ENCODE measurements at regions not wholly inside any gene's neighbourhood (a gene's known extent, or its start where the extent isn't known, plus 50 kb on each side); places are given as distances from the start of the nearest gene placed in this dataset.
"Not testable (repeated sequence)": the region's sequence is repeated elsewhere in the genome, so short reads cannot be mapped to it uniquely, and the experiment has no call there.

GRCh38 chr17:64771980-64772844, 110.1 kb upstream of the SMURF2 start:
- DNase-seq, result no peak

- DNase-seq, result no peak
Measured at GRCh38 chr17:64769712-64770111, 107.6 kb upstream of the SMURF2 start.

GRCh38 chr17:64767269-64767997, 105.3 kb upstream of the SMURF2 start:
- DNase-seq, result no peak

DNA sequence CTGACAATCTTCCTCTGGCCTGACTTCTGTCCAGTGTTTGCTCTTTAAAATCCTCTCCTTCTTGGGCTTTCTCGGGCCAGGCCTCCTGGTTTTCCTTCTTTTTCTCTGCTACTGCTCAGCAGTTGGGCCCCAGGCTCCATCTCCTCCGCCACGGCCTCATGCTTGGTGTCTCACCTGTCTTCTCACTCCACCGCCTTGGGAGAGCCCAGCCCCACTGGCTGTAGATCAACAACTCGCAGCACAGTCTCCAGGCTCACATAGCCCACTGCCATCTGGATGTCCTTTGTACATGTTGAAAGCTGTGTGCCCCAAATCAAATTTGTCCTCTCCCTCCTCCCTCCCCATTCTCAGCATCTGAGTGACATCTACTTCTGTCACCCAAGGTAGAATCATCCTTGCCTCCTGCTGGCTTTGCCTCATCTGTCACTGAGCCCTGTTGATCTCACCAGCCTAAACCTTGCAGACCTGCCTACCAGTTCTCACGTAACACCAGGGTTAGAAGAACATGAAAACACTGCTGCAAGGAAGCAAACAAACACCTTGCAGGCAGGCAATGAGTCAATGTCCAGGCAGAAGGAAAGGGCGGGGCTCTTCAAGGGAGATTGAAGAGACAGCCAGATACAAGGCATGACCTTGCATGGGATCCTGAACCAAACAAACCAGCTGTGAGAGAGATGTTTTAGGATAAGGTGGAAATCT, 103.2 kb upstream of the SMURF2 start:
- DNase-seq, result no peak

- no peak for DNase-seq
Measured at GRCh38 chr17:64750891-64751677, 89.0 kb upstream of the SMURF2 start.

DNA sequence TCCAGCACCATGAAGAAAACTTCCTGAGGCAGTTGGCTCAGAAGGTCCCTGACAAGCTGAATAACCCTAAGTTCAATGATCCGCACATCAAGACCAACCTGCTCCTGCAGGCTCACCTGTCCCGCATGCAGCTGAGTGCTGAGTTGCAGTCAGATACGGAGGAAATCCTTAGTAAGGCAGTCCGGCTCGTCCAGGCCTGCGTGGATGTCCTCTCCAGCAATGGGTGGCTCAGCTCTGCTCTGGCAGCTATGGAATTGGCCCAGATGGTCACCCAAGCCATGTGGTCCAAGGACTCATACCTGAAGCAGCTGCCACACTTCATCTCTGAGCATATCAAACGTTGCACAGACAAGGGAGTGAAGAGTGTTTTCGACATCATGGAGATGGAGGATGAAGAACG, 88.4 kb upstream of the SMURF2 start:
- no peak for DNase-seq

GRCh38 chr17:64749306-64749705, 87.2 kb upstream of the SMURF2 start:
- DNase-seq, result no peak

GRCh38 chr17:64747938-64748540, 85.9 kb upstream of the SMURF2 start:
- DNase-seq, result no peak

DNA sequence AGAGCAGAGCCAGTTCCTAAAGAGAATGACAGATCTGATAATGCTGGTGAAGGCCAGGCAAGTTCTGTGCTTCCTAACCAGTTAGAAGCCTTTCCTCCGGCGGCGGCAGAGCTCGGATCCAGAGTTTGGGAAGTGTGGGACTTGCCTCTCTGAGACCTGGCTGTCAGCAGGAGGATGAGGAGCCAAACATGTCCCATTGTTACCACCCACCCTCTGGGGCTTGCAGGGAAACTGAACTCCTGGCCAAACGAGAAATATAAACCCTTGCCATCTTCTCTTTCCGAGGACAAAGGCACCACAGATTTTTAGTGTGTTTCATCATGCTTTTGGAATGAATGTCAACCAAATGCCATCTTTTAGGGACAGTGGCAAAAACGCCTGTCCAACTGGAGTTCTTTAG, 80.2 kb upstream of the SMURF2 start:
- DNase-seq, result no peak

GRCh38 chr17:64741916-64742315, 79.8 kb upstream of the SMURF2 start:
- DNase-seq, result not testable (repeated sequence)

DNA sequence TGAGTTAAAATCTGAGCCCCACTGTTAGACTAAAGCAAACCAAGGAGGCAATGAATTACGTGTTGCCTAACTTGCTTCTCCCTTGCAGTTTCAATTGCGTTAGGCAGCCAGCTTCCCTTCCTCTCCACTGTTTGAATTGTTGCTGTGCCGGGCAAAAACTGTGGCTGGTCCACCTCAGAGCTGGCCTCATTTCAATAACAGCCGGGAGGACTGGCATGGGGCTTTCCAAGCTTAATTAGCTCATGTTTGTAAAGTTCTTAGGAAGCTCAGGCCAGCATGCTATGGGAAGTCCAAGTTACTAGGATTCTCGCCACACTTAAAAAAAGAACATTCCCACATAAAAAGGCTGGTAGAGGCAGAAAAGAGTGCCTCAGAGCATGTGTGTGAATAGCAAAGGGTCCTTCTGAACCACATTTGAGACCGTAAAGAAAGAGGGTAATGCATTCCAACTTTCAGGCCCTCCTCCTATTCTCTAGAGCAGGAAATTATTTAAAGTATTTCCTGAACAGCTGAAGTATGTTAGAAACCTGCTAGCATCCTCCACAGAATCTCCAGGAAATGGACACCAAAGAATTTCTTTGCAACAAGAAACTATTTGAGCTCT, 79.0 kb upstream of the SMURF2 start:
- DNase-seq, result no peak

DNA sequence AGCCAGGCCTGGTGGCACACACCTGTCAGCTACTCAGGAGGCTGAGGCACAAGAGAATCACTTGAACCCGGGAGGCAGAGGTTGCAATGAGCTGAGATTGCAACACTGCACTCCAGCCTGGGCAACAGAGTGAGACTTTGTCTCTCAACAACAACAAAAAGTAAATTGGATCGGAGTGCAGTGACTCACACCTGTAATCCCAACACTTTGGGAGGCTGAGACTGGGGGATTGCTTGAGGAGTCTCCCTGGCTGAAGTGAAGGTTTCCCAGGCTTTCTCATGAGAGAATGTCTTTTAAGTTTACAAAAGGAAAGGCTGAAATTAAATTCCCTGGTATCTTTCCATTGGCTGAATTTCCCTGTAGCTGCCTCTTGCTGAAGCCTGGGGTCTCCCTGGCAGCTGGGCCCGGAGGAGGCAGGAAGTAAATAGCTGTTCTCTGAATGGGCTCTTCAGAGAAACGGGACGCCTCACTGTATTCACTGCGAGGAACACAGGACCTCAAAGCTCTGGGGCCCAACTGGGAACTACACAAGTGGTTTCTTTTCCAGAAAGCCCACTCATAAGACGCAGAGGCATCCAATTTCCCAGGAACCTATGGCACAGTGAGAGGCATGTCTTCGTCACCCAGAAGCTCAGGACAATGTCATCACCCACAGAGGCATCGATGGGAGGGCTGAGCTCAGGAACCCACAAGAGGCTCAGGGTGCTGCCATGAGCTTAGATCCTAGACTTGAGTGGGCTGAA, 77.4 kb upstream of the SMURF2 start:
- no peak for DNase-seq

DNA sequence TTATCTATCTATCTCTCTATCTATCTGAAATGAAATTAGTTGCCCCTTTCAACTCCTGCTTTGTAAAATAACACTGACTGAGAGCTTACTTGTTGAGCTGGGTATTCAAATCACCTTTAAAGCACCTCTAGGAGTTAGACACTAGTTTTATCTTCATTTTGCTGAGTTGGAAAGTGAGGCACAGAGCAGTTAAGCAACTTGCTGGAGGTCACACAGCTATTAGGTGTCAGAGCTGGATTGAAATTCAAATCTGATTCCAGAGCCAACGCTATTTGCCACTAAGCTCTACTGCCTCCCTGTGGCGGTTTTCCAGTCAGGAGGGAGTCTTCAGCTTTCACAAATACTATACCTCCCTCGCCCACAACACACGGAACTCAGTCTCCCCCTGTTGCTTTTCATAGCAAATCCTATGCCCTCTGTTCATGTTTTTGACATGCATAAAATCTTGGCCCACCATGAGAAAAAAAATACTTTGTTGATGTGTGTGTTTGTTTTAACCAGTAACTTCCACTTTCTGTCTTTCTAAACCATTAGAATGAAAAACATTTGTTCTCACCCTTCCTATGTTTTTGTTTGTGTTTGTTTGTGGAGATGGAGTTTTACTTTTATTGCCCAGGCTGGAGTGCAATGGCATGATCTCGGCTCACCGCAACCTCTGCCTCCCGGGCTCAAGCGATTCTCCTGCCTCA, 74.8 kb upstream of the SMURF2 start:
- DNase-seq, result peak; percentile 35 to 49

GRCh38 chr17:64732336-64733006, 70.4 kb upstream of the SMURF2 start:
- no peak for DNase-seq

GRCh38 chr17:64730023-64730422, 67.9 kb upstream of the SMURF2 start:
- DNase-seq, result not testable (repeated sequence)

DNA sequence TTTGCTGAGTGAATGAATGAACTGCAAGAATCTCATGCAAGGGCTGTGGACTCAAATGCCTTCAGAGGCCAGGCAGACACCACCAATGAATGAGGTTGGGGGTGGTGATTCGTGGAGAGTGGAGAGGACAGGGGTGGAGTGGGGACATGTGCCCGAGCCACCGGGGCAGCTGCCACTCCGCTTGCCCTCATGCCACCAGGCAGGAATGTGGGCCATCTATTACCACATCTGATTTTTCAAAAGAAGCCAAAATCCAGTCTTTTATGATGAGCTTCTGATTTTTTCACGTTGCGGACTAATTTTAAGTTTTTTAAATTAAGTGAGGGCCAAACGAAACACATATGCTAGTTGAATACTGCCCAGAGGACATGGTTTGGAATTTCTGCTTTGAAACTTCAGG, 67.1 kb upstream of the SMURF2 start:
- no peak for DNase-seq

GRCh38 chr17:64728041-64728695, 66.1 kb upstream of the SMURF2 start:
- no peak for DNase-seq

DNA sequence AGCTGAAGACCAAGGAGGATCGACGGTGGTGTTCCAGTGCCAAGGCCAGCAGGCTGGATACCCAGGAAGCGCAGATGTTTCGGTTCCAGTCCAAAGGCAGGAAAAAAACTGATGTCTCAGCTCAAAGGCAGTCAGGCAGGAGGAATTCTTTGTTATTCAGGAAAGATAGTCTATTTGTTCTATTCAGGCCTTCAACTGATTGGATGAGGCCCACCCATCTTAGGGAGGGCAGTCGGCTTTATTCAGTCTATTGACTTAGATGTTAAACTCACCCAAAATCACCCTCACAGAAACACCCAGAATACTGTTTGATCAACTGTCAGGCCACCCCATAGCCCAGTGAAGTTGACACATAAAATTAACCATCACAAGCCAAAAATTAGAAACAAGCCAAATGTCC, 63.9 kb upstream of the SMURF2 start:
- not testable (repeated sequence) for DNase-seq

DNA sequence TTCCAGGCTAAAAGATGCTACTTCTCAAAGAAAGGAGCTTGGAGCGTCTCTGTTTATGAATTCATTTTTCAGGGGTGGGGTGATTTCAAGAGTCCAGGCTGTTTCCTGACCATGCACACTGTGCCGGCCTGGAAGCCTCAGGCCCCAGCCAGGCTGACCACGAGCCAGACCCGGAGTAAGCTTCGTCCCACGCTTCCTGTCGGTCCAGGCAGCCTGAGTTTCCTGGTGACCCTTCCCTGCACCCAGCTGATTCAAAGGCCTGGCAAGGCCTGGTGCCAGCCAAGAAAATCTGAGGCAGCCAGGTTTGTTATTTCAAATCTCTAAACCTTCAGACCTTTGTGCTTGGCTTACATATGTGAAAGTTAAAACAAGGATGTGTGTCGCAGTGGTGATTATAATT, 62.1 kb upstream of the SMURF2 start:
- not testable (repeated sequence) for DNase-seq
